ENCODE measurements at regions not wholly inside any gene's neighbourhood (a gene's known extent, or its start where the extent isn't known, plus 50 kb on each side); places are given as distances from the start of the nearest gene placed in this dataset.

GRCh38 chr7:46611508-46611907 is 690.4 kb upstream of the IGFBP3 start:
- TF ChIP-seq, protein P1, sequence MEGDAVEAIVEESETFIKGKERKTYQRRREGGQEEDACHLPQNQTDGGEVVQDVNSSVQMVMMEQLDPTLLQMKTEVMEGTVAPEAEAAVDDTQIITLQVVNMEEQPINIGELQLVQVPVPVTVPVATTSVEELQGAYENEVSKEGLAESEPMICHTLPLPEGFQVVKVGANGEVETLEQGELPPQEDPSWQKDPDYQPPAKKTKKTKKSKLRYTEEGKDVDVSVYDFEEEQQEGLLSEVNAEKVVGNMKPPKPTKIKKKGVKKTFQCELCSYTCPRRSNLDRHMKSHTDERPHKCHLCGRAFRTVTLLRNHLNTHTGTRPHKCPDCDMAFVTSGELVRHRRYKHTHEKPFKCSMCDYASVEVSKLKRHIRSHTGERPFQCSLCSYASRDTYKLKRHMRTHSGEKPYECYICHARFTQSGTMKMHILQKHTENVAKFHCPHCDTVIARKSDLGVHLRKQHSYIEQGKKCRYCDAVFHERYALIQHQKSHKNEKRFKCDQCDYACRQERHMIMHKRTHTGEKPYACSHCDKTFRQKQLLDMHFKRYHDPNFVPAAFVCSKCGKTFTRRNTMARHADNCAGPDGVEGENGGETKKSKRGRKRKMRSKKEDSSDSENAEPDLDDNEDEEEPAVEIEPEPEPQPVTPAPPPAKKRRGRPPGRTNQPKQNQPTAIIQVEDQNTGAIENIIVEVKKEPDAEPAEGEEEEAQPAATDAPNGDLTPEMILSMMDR (IDR thresholded peaks at IDR 0.05): no peak

- TF ChIP-seq, protein P1 (IDR thresholded peaks at IDR 0.05): no peak
Measured at GRCh38 chr7:46610746-46611145, 689.7 kb upstream of the IGFBP3 start.

DNA sequence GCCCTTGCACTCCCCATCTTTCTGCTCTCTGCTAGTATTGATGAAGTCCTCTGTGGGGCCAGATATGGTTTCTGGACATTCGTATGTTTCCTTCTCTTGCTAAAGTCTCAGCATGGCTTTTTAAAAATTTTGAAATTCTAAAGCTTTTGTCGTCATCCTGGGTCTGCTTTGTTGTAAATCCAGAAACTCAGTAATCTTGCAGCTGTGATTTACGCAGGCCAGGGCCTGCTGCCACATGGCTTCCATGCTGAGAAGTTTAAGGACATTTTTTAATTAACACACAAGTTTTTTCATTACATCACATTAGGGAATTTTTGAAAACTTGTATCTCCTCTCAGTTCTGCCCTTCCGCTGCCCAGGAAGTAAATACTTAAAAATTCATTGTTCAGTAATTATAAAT is 686.1 kb upstream of the IGFBP3 start:
- TF ChIP-seq, protein P1 (IDR thresholded peaks at IDR 0.05): no peak

DNA sequence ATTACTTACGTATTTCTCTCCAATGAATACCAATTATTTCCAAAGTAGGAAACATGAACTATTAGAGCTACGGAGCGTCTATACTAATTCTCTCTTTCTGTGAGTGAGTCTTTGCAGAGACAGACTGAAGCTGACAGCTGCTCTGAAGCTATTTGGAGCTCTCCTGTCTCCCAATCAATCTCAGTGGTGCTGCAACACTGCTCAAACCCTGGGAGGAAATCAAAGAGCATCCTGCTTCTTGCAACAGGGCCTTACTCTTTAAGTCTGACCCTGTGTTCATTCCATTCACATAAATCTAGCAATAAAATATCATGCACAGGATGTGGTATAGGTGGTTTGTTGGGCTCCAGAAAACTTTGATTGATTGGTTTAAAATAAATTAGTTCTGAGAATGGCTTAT is 685.7 kb upstream of the IGFBP3 start:
- TF ChIP-seq, protein P1 (IDR thresholded peaks at IDR 0.05): no peak

- TF ChIP-seq, protein P1 (IDR thresholded peaks at IDR 0.05): no peak
Measured at GRCh38 chr7:46604241-46604661, 683.2 kb upstream of the IGFBP3 start.

GRCh38 chr7:46603780-46604179 is 682.7 kb upstream of the IGFBP3 start:
- TF ChIP-seq, protein P1 (IDR thresholded peaks at IDR 0.05): no peak

GRCh38 chr7:46603296-46603752 is 682.3 kb upstream of the IGFBP3 start:
- TF ChIP-seq, protein P1 (IDR thresholded peaks at IDR 0.05): no peak

DNA sequence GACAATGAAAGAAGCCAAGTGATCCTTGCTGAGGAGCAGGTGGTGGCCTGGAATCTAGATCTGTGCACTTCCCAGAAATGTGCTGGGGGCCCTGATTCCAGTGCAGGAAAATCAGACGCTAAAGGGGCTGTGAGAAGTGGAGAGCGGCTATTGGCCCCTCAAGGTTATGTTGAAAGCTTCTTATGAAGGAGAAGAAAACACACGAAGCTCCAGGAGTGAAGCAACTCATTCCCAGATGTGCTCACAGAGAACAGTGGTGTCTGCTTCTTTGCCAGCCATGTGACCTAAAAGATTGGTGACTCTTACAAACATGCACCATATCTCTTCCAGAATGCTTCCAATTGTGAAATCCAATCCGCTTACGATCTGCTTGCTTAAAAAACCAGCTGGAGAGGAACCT is 679.3 kb upstream of the IGFBP3 start:
- TF ChIP-seq, protein P1 (IDR thresholded peaks at IDR 0.05): no peak

Measured in LNCAP (cell line).